ENCODE measurements at regions not wholly inside any gene's neighbourhood (a gene's known extent, or its start where the extent isn't known, plus 50 kb on each side); places are given as distances from the start of the nearest gene placed in this dataset.
A peak's percentile ranks its signal among the peaks of the same experiment; 100 is the strongest.

- WGBS (ENCODE audit: insufficient coverage) = 83% methylated on average over 1 of the region's 2 CpGs
- no peak for DNase-seq (ENCODE audit: low read depth in 4 of 6, low spot score in 6 of 6)
- no peak overlapping the region for H3K4me3 ChIP-seq (ENCODE audit: low read depth, low read length)
- no peaks in the 10 kb centered on the region for H3K4me1 ChIP-seq (ENCODE audit: control insufficient read depth, insufficient read depth, low read length)
- no peak overlapping the region for H3K27ac ChIP-seq (ENCODE audit: low read depth, low read length)
- no peaks in the 10 kb centered on the region for H3K36me3 ChIP-seq (ENCODE audit: control insufficient read depth, insufficient read depth, low read length)
- no peaks in the 10 kb centered on the region for H3K27me3 ChIP-seq (ENCODE audit: control insufficient read depth, insufficient read depth, low read length)
- no peaks in the 10 kb centered on the region for H3K9me3 ChIP-seq (ENCODE audit: control insufficient read depth, insufficient read depth, low read length)
Observed at GRCh38 chr2:228600265-228600664, 418.8 kb upstream of the SPHKAP start.

- no CpG with 5 or more reads among the region's 1 CpG for WGBS (ENCODE audit: insufficient coverage)
- Histone ChIP-seq H3K4me3 (ENCODE audit: low read depth, low read length) (no peak overlapping the region), H3K4me1 (ENCODE audit: control insufficient read depth, insufficient read depth, low read length) (no peaks in the 10 kb centered on the region), H3K36me3 (ENCODE audit: control insufficient read depth, insufficient read depth, low read length) (no peaks in the 10 kb centered on the region), H3K9me3 (ENCODE audit: control insufficient read depth, insufficient read depth, low read length) (no peaks in the 10 kb centered on the region), H3K27me3 (ENCODE audit: control insufficient read depth, insufficient read depth, low read length) (no peaks in the 10 kb centered on the region), H3K27ac (ENCODE audit: low read depth, low read length) (no peak overlapping the region)
- DNase-seq (ENCODE audit: low read depth in 4 of 6, low spot score in 6 of 6) = no peak
Observed at GRCh38 chr2:228599781-228600180, 418.3 kb upstream of the SPHKAP start.

DNA sequence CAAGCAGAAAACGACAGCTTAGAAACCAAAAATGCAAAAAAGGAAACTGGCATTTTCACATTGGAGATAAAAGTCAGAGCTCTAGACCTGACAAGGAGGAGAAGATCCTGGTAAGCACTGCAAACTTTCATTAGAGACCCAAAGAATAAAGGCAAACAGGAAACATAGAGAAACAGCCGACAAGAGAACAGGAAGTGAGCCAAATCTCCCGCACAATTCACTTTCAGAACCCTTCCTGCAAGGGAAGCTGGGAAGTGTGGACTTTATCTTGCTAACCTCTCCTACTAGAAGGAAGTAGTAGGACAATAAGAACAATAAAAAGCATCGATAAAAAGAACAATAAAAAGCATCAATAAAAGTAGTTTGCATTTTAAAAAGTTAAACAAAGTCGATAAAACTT, 417.8 kb upstream of the SPHKAP start:
- no peak overlapping the region for H3K4me3 ChIP-seq (ENCODE audit: low read depth, low read length)
- H3K27me3 ChIP-seq (ENCODE audit: control insufficient read depth, insufficient read depth, low read length) = no peaks in the 10 kb centered on the region
- no peak for DNase-seq (ENCODE audit: low read depth in 4 of 6, low spot score in 6 of 6)
- H3K9me3 ChIP-seq (ENCODE audit: control insufficient read depth, insufficient read depth, low read length) = no peaks in the 10 kb centered on the region
- WGBS (ENCODE audit: insufficient coverage) = 78% methylated on average over 1 of the region's 5 CpGs
- H3K27ac ChIP-seq (ENCODE audit: low read depth, low read length) = no peak overlapping the region
- H3K4me1 ChIP-seq (ENCODE audit: control insufficient read depth, insufficient read depth, low read length) = no peaks in the 10 kb centered on the region
- H3K36me3 ChIP-seq (ENCODE audit: control insufficient read depth, insufficient read depth, low read length) = no peaks in the 10 kb centered on the region

DNA sequence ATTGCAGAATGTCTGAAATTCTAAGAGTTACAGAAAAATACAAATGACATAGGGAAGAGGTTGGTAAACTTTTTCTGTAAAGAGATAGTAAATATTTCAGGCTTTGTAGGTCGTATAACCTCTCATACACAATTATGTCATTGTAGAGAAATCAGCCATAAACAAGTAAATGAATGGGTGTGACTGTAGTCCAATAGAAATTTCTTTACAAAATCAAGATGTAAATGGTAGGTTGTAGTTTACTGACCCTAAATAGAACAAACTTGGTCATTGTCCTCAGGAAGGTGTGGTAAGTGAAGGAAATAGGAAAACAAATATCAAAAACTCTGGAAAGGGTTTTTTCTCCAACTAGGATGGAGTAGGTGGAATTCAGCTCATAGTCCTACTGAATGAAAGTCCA, 415.5 kb upstream of the SPHKAP start:
- Histone ChIP-seq H3K9me3 (ENCODE audit: control insufficient read depth, insufficient read depth, low read length) (no peaks in the 10 kb centered on the region), H3K27me3 (ENCODE audit: control insufficient read depth, insufficient read depth, low read length) (no peaks in the 10 kb centered on the region), H3K27ac (ENCODE audit: low read depth, low read length) (no peak overlapping the region), H3K4me3 (ENCODE audit: low read depth, low read length) (no peak overlapping the region), H3K4me1 (ENCODE audit: control insufficient read depth, insufficient read depth, low read length) (no peaks in the 10 kb centered on the region), H3K36me3 (ENCODE audit: control insufficient read depth, insufficient read depth, low read length) (no peaks in the 10 kb centered on the region)
- no CpG with 5 or more reads among the region's 1 CpG for WGBS (ENCODE audit: insufficient coverage)
- no peak for DNase-seq (ENCODE audit: low read depth in 4 of 6, low spot score in 6 of 6)

- H3K36me3 ChIP-seq (ENCODE audit: control insufficient read depth, insufficient read depth, low read length) = no peaks in the 10 kb centered on the region
- no peak overlapping the region for H3K4me3 ChIP-seq (ENCODE audit: low read depth, low read length)
- WGBS (ENCODE audit: insufficient coverage) = 67% methylated on average over 1 of the region's 2 CpGs
- no peaks in the 10 kb centered on the region for H3K27me3 ChIP-seq (ENCODE audit: control insufficient read depth, insufficient read depth, low read length)
- DNase-seq (ENCODE audit: low read depth in 4 of 6, low spot score in 6 of 6) = peak in 1 of 6 donors; percentile 2
- no peak overlapping the region for H3K27ac ChIP-seq (ENCODE audit: low read depth, low read length)
- no peaks in the 10 kb centered on the region for H3K4me1 ChIP-seq (ENCODE audit: control insufficient read depth, insufficient read depth, low read length)
- no peaks in the 10 kb centered on the region for H3K9me3 ChIP-seq (ENCODE audit: control insufficient read depth, insufficient read depth, low read length)
Observed at GRCh38 chr2:228594012-228594411, 412.5 kb upstream of the SPHKAP start.

DNA sequence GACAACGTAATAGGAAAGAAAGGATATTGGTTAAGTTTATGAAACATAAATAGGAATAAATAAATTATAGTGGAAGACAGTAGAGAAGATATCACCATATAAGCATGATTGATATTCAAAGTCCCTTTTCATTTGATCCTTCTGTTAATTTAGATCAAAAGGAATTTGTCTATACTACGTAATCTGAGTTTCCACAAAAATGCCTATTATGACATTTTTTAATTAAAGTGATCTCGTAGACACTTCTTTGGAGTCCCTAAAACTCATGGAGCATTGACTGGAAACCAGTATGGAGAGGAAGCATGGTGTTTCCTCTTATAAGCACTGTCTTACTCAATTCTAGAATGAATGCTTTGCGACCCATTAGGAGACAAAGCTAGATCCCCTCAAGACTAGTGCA, 411.4 kb upstream of the SPHKAP start:
- Histone ChIP-seq H3K27me3 (ENCODE audit: control insufficient read depth, insufficient read depth, low read length) (no peaks in the 10 kb centered on the region), H3K36me3 (ENCODE audit: control insufficient read depth, insufficient read depth, low read length) (no peaks in the 10 kb centered on the region), H3K4me1 (ENCODE audit: control insufficient read depth, insufficient read depth, low read length) (no peaks in the 10 kb centered on the region), H3K4me3 (ENCODE audit: low read depth, low read length) (no peak overlapping the region), H3K9me3 (ENCODE audit: control insufficient read depth, insufficient read depth, low read length) (no peaks in the 10 kb centered on the region), H3K27ac (ENCODE audit: low read depth, low read length) (no peak overlapping the region)
- no CpG with 5 or more reads among the region's 4 CpGs for WGBS (ENCODE audit: insufficient coverage)
- DNase-seq (ENCODE audit: low read depth in 4 of 6, low spot score in 6 of 6) = no peak

DNA sequence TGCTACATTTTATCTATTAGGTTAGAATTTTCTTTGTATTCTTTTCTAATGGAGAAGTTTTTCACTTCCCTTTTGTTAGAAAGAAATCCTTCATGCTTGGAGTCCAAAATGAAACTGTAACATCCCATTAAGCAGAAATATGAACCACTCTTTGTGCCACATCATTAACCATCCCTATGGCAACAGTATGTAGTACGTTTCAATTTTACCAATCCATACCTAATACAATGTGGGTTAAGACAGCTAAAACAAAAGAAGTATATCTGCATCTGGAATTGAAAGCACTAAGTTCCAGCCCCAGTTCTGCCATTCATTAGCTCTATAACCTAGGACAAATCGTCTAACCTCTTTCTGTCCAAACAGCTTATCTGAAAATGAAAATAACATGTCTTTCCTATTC, 409.2 kb upstream of the SPHKAP start:
- Histone ChIP-seq H3K4me1 (ENCODE audit: control insufficient read depth, insufficient read depth, low read length) (no peaks in the 10 kb centered on the region), H3K9me3 (ENCODE audit: control insufficient read depth, insufficient read depth, low read length) (no peaks in the 10 kb centered on the region), H3K4me3 (ENCODE audit: low read depth, low read length) (no peak overlapping the region), H3K36me3 (ENCODE audit: control insufficient read depth, insufficient read depth, low read length) (no peaks in the 10 kb centered on the region), H3K27me3 (ENCODE audit: control insufficient read depth, insufficient read depth, low read length) (no peaks in the 10 kb centered on the region), H3K27ac (ENCODE audit: low read depth, low read length) (no peak overlapping the region)
- DNase-seq (ENCODE audit: low read depth in 4 of 6, low spot score in 6 of 6) = peak in 1 of 6 donors; percentile 74
- no CpG with 5 or more reads among the region's 2 CpGs for WGBS (ENCODE audit: insufficient coverage)

GRCh38 chr2:228589115-228589514, 407.6 kb upstream of the SPHKAP start:
- H3K9me3 ChIP-seq (ENCODE audit: control insufficient read depth, insufficient read depth, low read length) = no peaks in the 10 kb centered on the region
- WGBS (ENCODE audit: insufficient coverage) = 100% methylated on average over 2 of the region's 4 CpGs
- no peak overlapping the region for H3K27ac ChIP-seq (ENCODE audit: low read depth, low read length)
- no peaks in the 10 kb centered on the region for H3K36me3 ChIP-seq (ENCODE audit: control insufficient read depth, insufficient read depth, low read length)
- H3K4me1 ChIP-seq (ENCODE audit: control insufficient read depth, insufficient read depth, low read length) = no peaks in the 10 kb centered on the region
- H3K4me3 ChIP-seq (ENCODE audit: low read depth, low read length) = no peak overlapping the region
- no peak for DNase-seq (ENCODE audit: low read depth in 4 of 6, low spot score in 6 of 6)
- no peaks in the 10 kb centered on the region for H3K27me3 ChIP-seq (ENCODE audit: control insufficient read depth, insufficient read depth, low read length)

GRCh38 chr2:228581731-228582130, 400.2 kb upstream of the SPHKAP start:
- Histone ChIP-seq H3K4me1 (ENCODE audit: control insufficient read depth, insufficient read depth, low read length) (no peaks in the 10 kb centered on the region), H3K27ac (ENCODE audit: low read depth, low read length) (no peak overlapping the region), H3K9me3 (ENCODE audit: control insufficient read depth, insufficient read depth, low read length) (no peaks in the 10 kb centered on the region), H3K4me3 (ENCODE audit: low read depth, low read length) (no peak overlapping the region), H3K36me3 (ENCODE audit: control insufficient read depth, insufficient read depth, low read length) (no peaks in the 10 kb centered on the region), H3K27me3 (ENCODE audit: control insufficient read depth, insufficient read depth, low read length) (no peaks in the 10 kb centered on the region)
- no peak for DNase-seq (ENCODE audit: low read depth in 4 of 6, low spot score in 6 of 6)

DNA sequence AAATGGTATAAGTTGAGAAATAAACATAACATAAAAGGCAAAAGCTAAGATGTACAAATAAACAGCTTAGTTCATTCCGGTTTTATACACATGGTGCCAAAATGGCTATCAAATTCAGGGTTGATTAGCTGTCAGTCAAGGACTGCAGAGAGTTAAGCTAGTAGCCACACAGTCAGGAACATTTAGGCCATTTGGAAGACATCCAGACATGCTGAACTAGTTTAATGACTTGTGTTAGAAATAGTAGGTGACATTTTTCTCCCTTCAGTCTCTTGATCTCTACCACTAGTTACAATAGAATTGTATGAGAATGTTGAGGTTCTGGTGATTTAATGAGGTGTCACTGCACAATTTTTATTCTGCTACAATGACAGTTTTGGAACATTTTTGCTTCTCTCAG, 394.4 kb upstream of the SPHKAP start:
- Histone ChIP-seq H3K4me3 (ENCODE audit: low read depth, low read length) (no peak overlapping the region), H3K27ac (ENCODE audit: low read depth, low read length) (no peak overlapping the region), H3K36me3 (ENCODE audit: control insufficient read depth, insufficient read depth, low read length) (no peaks in the 10 kb centered on the region), H3K27me3 (ENCODE audit: control insufficient read depth, insufficient read depth, low read length) (no peaks in the 10 kb centered on the region), H3K4me1 (ENCODE audit: control insufficient read depth, insufficient read depth, low read length) (no peaks in the 10 kb centered on the region), H3K9me3 (ENCODE audit: control insufficient read depth, insufficient read depth, low read length) (no peaks in the 10 kb centered on the region)
- 100% methylated on average over 1 of the region's 1 CpG for WGBS (ENCODE audit: insufficient coverage)
- no peak for DNase-seq (ENCODE audit: low read depth in 4 of 6, low spot score in 6 of 6)
